SK-N-MC (cell line): ENCODE measurements at regions not wholly inside any gene's neighbourhood (a gene's known extent, or its start where the extent isn't known, plus 50 kb on each side); places are given as distances from the start of the nearest gene placed in this dataset.

ENCODE experiments used
- DNase-seq: peaks from one replicate; pipeline ENCODE4 v3.0.0-alpha.2; 2011; ENCODE audit warnings: low read depth, low spot score
- H3K27ac ChIP-seq: fragments of 200-600 bp; sonication (generic); 2 replicates; pipeline ENCODE4 v1.5.1; 2016; ENCODE audit warnings: mixed run types
- H3K36me3 ChIP-seq: fragments of 200-600 bp; sonication (generic); 2 replicates; pipeline ENCODE4 v1.6.1; 2017; ENCODE audit warnings: antibody characterized with exemption, low read length, mixed read lengths; ENCODE audit not compliant: insufficient read depth
- H3K4me3 ChIP-seq: fragments of 200-600 bp; sonication (generic); 2 replicates; pipeline ENCODE4 v1.5.1; 2016
- H3K9ac ChIP-seq: fragments of 200-600 bp; sonication (generic); 2 replicates; pipeline ENCODE4 v1.8.0; 2017; ENCODE audit warnings: mixed run types, mixed read lengths; ENCODE audit not compliant: insufficient read length
- H3K9me3 ChIP-seq: fragments of 200-600 bp; sonication (generic); 2 replicates; pipeline ENCODE4 v1.6.1; 2017; ENCODE audit warnings: low read depth, mild to moderate bottlenecking, antibody characterized with exemption, low read length, moderate library complexity, mixed read lengths
- EZH2 ChIP-seq: fragments of 200-600 bp; sonication (generic); IDR thresholded peaks from one replicate; pipeline ENCODE4 v1.6.1; 2017; ENCODE audit warnings: antibody characterized with exemption
- FOXP2 ChIP-seq: optimal IDR thresholded peaks from 2 replicates; pipeline ENCODE3; 2011; ENCODE audit warnings: mild to moderate bottlenecking, moderate library complexity; ENCODE audit not compliant: insufficient read depth; ENCODE audit errors: extremely low read length, control extremely low read depth
- POLR2AphosphoS5 ChIP-seq: IDR thresholded peaks from 2 replicates; pipeline ENCODE4 v1.6.1; 2012; ENCODE audit warnings: mild to moderate bottlenecking, low read depth, low read length, borderline replicate concordance

GRCh38 chr17:34852614-34853013, 108.6 kb downstream of the CCT6B start:
- DNase-seq = no peak
- no peak overlapping the region for H3K4me3 ChIP-seq
- no peak overlapping the region for H3K9ac ChIP-seq
- no peak for TF ChIP-seq EZH2
- no peak for TF ChIP-seq FOXP2
- no peak for TF ChIP-seq POLR2AphosphoS5
- no peaks in the 10 kb centered on the region for H3K36me3 ChIP-seq
- no peaks in the 10 kb centered on the region for H3K9me3 ChIP-seq
- no peak overlapping the region for H3K27ac ChIP-seq

GRCh38 chr17:34851961-34852540, 109.2 kb downstream of the CCT6B start:
- H3K36me3 ChIP-seq = no peaks in the 10 kb centered on the region
- no peak overlapping the region for H3K4me3 ChIP-seq
- H3K9me3 ChIP-seq = no peaks in the 10 kb centered on the region
- TF ChIP-seq POLR2AphosphoS5 = no peak
- TF ChIP-seq EZH2 = no peak
- TF ChIP-seq FOXP2 = no peak
- no peak for DNase-seq
- H3K27ac ChIP-seq = no peak overlapping the region
- H3K9ac ChIP-seq = no peak overlapping the region

DNA sequence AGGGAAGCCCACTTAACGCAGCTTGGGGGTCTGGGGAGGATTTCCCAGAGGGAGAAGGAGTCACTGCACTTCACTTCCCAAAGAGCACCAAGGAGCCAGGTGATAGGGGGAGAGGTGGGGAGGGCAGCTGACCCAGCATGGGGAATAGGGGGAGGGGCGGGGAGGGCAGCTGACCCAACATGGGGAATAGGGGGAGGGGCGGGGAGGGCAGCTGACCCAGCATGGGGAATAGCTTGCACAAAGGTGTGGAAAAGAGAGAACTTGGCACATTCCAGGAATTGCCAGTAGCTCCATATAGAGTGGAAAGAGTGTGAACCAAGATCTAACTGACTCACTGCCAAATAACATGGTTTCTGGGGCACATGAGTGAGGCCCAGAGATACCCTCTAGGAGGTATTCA, 110.3 kb downstream of the CCT6B start:
- Histone ChIP-seq H3K9ac (no peak overlapping the region), H3K36me3 (no peaks in the 10 kb centered on the region), H3K27ac (no peak overlapping the region), H3K4me3 (no peak overlapping the region), H3K9me3 (no peaks in the 10 kb centered on the region)
- no peak for TF ChIP-seq POLR2AphosphoS5
- no peak for DNase-seq

DNA sequence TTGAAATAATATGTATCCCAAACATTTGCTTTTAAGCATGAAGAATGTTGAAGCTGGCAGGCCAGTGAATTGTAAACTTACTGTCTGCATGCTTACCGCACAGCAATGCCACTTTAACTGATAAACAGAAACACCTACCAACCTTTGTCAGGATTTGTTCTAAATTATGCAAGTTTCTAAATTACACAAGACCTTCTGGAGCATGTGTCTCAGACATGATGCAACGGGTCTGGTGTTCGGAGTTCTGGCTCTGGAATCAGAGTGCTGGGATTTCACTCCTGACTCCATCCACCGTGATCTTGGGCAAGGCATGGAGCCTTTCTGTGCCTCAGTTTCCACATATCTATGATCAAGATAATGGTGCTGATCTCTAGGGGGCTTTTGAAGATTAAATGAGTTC, 111.2 kb downstream of the CCT6B start:
- Histone ChIP-seq H3K4me3 (no peak overlapping the region), H3K27ac (no peak overlapping the region), H3K9ac (no peak overlapping the region), H3K36me3 (no peaks in the 10 kb centered on the region), H3K9me3 (no peaks in the 10 kb centered on the region)
- TF ChIP-seq POLR2AphosphoS5 = no peak
- TF ChIP-seq FOXP2 = no peak
- TF ChIP-seq EZH2 = no peak
- no peak for DNase-seq

- TF ChIP-seq EZH2 = no peak
- no peak for TF ChIP-seq FOXP2
- no peak for TF ChIP-seq POLR2AphosphoS5
- DNase-seq = no peak
- Histone ChIP-seq H3K36me3 (no peaks in the 10 kb centered on the region), H3K9me3 (no peaks in the 10 kb centered on the region), H3K9ac (no peak overlapping the region), H3K27ac (no peak overlapping the region), H3K4me3 (no peak overlapping the region)
Measured at GRCh38 chr17:34847938-34848337, 113.3 kb downstream of the CCT6B start.

DNA sequence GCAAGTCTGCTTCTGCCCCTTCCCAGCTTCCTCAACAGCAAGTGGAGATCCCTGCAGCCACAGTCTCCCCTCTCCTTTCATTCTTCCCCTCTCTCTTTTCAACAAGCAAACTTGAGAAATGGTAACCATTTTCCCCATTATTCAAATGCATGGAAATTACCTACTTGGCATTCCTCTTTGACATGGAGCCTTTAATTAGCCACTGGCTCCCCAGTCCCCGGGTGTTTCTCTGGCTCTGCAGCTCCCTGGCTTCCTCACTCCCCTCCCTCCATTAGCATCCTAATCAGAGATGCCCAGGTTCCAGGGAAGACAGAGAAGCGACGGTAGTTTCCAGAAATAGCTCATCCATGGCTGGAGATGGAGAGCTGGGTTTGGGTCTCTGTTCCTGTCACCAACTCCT, 116.0 kb downstream of the CCT6B start:
- DNase-seq = no peak
- no peaks in the 10 kb centered on the region for H3K9me3 ChIP-seq
- no peaks in the 10 kb centered on the region for H3K36me3 ChIP-seq
- H3K27ac ChIP-seq = no peak overlapping the region
- H3K9ac ChIP-seq = no peak overlapping the region
- H3K4me3 ChIP-seq = no peak overlapping the region
- TF ChIP-seq POLR2AphosphoS5 (no peak), FOXP2 (no peak), EZH2 (no peak)

DNA sequence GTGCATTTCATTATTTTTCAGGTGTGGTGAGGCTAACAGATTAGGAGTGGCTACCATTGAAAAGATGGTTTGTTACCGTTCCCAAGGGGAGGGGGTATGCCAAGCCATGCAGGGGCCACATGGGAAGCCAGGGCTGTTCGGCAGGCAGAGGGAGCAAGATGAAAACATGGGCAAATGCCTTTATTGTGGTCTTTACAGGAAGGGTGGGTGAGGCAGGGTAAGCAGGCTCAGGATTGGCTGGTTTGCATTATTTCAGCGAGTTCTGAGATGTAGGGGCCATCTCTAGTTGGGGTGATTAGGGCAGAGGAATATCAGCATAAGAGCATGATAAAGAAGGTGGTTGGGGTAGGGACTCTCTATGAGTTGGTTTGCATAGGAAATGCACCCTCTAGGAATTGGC, 117.6 kb downstream of the CCT6B start:
- no peak for TF ChIP-seq POLR2AphosphoS5
- TF ChIP-seq EZH2 = no peak
- TF ChIP-seq FOXP2 = no peak
- Histone ChIP-seq H3K27ac (no peak overlapping the region), H3K9ac (no peak overlapping the region), H3K9me3 (no peaks in the 10 kb centered on the region), H3K36me3 (no peaks in the 10 kb centered on the region), H3K4me3 (no peak overlapping the region)
- no peak for DNase-seq

- no peak for TF ChIP-seq POLR2AphosphoS5
- TF ChIP-seq EZH2 = no peak
- no peak for TF ChIP-seq FOXP2
- DNase-seq = no peak
- H3K4me3 ChIP-seq = no peak overlapping the region
- no peak overlapping the region for H3K9ac ChIP-seq
- no peaks in the 10 kb centered on the region for H3K9me3 ChIP-seq
- H3K27ac ChIP-seq = no peak overlapping the region
- no peaks in the 10 kb centered on the region for H3K36me3 ChIP-seq
Measured at GRCh38 chr17:34842235-34842634, 119.0 kb downstream of the CCT6B start.

DNA sequence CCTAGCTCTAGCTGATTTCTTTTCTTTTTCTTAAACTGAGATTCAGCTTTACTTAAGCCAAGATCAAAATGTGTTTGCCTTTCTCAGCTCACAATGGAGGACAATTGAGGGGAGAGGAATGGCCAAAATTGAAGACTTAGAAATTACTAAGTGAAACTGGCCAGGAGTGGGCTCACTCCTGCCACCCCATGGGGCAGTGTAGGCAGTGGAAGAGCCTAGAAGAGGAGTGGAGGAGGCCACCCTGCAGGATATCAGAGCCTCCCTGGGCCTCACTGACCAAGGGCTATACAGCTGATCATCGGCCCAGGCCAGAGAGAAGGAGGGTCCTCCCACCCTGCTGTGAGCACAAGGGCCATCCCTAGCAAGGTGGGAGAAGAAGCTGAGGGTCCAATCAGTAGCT, 119.8 kb downstream of the CCT6B start:
- DNase-seq = no peak
- no peak overlapping the region for H3K27ac ChIP-seq

More for the DNA sequence above, 119.8 kb downstream of the CCT6B start:
- Histone ChIP-seq H3K9me3 (no peaks in the 10 kb centered on the region), H3K9ac (no peak overlapping the region), H3K4me3 (no peak overlapping the region), H3K36me3 (no peaks in the 10 kb centered on the region)
- TF ChIP-seq EZH2 = no peak
- no peak for TF ChIP-seq FOXP2
- TF ChIP-seq POLR2AphosphoS5 = no peak
